ENCODE measurements at regions not wholly inside any gene's neighbourhood (a gene's known extent, or its start where the extent isn't known, plus 50 kb on each side); places are given as distances from the start of the nearest gene placed in this dataset.

GRCh38 chr2:5315041-5315440 is 377.1 kb upstream of the SOX11 start:
- TF ChIP-seq CTCF (IDR thresholded peaks at IDR 0.05; ENCODE audit: insufficient read depth, low read length, poor library complexity, severe bottlenecking) (no peak), EZH2phosphoT487 (conservative IDR thresholded peaks at IDR 0.05; ENCODE audit: low read length) (no peak)
